DMS53 (cell line): ENCODE measurements at regions not wholly inside any gene's neighbourhood (a gene's known extent, or its start where the extent isn't known, plus 50 kb on each side); places are given as distances from the start of the nearest gene placed in this dataset.

Source experiments
- DNase-seq: peaks from one replicate; lab custom pipeline; 2025; lab: John Stamatoyannopoulos, UW

GRCh38 chr3:78143000-78143399, 1103.1 kb downstream of the ROBO2 start:
- no peak for DNase-seq

- no peak for DNase-seq
Measured at GRCh38 chr3:78148986-78149717, 1109.3 kb downstream of the ROBO2 start.

GRCh38 chr3:78153973-78154372, 1114.1 kb downstream of the ROBO2 start:
- no peak for DNase-seq

GRCh38 chr3:78154521-78155186, 1114.8 kb downstream of the ROBO2 start:
- no peak for DNase-seq

GRCh38 chr3:78161736-78162135, 1121.8 kb downstream of the ROBO2 start:
- no peak for DNase-seq

- DNase-seq: no peak
Measured at GRCh38 chr3:78163379-78163778, 1123.5 kb downstream of the ROBO2 start.

GRCh38 chr3:78165876-78166275, 1126.0 kb downstream of the ROBO2 start:
- DNase-seq: no peak

- DNase-seq: no peak
Measured at GRCh38 chr3:78174821-78175220, 1134.9 kb downstream of the ROBO2 start.

GRCh38 chr3:78176869-78177268, 1137.0 kb downstream of the ROBO2 start:
- no peak for DNase-seq

- DNase-seq: no peak
Measured at GRCh38 chr3:78177780-78178179, 1137.9 kb downstream of the ROBO2 start.

- DNase-seq: no peak
Measured at GRCh38 chr3:78178209-78178608, 1138.3 kb downstream of the ROBO2 start.

GRCh38 chr3:78178740-78179363, 1139.0 kb downstream of the ROBO2 start:
- DNase-seq: no peak

GRCh38 chr3:78183906-78184599, 1144.2 kb downstream of the ROBO2 start:
- DNase-seq: no peak

- no peak for DNase-seq
Measured at GRCh38 chr3:78186404-78186803, 1146.5 kb downstream of the ROBO2 start.

- no peak for DNase-seq
Measured at GRCh38 chr3:78201091-78201490, 1161.2 kb downstream of the ROBO2 start.

GRCh38 chr3:78204977-78205376, 1165.1 kb downstream of the ROBO2 start:
- peak; percentile 3 for DNase-seq

- no peak for DNase-seq
Measured at GRCh38 chr3:78221300-78221699, 1181.4 kb downstream of the ROBO2 start.

- no peak for DNase-seq
Measured at GRCh38 chr3:78221796-78222195, 1181.9 kb downstream of the ROBO2 start.

GRCh38 chr3:78235841-78236240, 1195.9 kb downstream of the ROBO2 start:
- DNase-seq: no peak

GRCh38 chr3:78238811-78239210, 1198.9 kb downstream of the ROBO2 start:
- DNase-seq: no peak

GRCh38 chr3:78242724-78243123, 1202.8 kb downstream of the ROBO2 start:
- no peak for DNase-seq

- DNase-seq: no peak
Measured at GRCh38 chr3:78244136-78244535, 1204.2 kb downstream of the ROBO2 start.

- DNase-seq: no peak
Measured at GRCh38 chr3:78249294-78249693, 1209.4 kb downstream of the ROBO2 start.
